NCI-H2107 treated with DMSO at 0.1 percent for 48 hours (cell line): ENCODE measurements at regions not wholly inside any gene's neighbourhood (a gene's known extent, or its start where the extent isn't known, plus 50 kb on each side); places are given as distances from the start of the nearest gene placed in this dataset.

Experiments used
- DNase-seq: peaks from one replicate; lab custom pipeline; 2025; ENCODE audit not compliant: unreplicated experiment; lab: John Stamatoyannopoulos, UW

DNA sequence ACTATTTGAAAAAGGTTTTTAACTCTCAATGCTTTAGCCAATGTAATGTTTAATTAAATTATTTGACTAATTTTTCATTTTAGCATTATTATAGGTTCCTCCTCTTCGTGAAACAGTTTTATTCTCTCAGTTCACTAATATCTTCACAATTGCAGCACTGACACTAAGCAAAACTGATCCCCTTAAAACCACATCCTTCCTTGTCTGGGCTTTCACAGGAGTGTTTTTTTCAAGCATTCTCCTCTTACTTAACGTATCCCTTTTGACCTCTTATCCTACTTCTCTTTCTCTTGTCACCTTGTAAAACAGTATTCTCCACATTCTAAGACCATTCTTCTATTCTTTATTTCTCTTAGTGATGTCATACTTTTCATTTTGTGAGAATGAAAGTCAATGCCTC is 112.8 kb downstream of the DSC3 start:
- no peak for DNase-seq

DNA sequence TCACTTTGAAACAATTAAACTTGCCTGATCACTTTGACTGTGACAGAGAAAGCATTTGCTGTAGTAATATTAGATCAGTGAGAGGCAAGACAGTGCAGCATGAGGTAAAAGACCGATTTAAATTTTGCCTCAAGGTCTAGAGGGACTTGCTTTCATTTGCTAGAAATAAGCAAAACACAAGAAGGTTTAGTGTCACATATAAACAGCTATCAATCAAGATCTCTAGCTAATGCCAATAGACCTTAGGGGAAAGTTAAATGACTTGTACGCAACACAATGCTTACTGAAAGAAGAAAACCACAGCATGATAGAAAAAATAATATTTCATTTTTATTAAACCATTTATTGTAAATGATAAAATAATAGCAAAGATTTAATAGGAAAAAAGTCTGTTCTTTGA is 113.5 kb downstream of the DSC3 start:
- no peak for DNase-seq

GRCh38 chr18:30927517-30928075 is 114.9 kb downstream of the DSC3 start:
- DNase-seq: no peak

DNA sequence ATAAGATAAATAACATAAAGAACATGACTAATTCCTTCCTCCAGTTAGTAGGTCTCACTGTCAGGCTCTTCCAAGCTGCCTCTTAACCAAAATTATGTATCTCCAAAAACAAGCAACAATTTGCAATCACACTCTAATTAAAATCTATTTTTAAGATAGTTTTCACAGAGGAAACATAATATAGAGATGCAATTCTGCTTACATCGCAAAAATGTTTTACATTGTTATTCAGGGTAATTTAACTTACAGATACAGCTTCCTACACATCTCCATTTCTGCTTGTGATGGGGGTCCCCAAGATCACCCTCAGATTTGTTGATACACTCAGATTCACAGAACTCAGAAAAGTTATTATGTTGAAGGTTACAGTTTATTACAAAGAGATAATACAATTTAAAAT is 115.5 kb downstream of the DSC3 start:
- DNase-seq: no peak

DNA sequence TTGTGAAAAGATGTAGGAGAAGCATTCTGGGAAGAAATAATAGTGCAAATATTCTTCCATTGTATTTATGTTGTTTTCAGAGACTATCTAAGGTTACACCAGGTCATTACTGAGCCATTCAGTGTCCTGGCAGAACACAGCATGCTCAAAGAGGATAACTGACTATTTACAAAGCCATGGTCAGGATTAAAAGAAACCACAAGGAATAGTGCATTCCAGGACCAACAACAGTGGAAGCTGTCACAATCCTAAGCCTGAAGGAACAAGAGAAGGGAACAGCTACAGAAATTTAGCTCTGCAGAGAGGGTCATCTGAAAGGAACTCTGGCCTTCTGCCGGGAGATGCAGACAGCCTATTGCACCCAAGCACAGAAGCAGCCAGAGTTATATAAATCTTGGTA is 116.7 kb downstream of the DSC3 start:
- DNase-seq: no peak

- DNase-seq: no peak
Measured at GRCh38 chr18:30920757-30921156, 121.8 kb downstream of the DSC3 start.

DNA sequence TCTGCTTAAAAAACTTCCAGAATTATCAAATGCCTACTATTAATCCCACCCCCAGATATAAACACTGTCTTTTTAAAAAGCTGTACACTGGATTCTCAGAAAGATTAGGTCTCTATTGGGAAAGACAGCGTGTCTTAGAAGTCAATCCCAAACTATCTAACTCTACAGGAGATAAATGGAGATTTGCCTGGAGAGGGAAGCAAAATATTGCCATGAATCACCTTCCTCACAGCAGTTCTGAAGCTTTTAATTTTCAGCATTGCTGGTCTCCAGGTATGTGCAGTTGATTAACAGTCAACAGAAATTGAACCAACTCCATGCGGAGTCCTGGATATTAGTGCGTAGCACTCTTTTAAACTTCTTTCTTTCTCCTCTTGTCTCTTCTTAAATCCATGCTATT is 122.2 kb downstream of the DSC3 start:
- no peak for DNase-seq

- DNase-seq: no peak
Measured at GRCh38 chr18:30917651-30918050, 124.9 kb downstream of the DSC3 start.

DNA sequence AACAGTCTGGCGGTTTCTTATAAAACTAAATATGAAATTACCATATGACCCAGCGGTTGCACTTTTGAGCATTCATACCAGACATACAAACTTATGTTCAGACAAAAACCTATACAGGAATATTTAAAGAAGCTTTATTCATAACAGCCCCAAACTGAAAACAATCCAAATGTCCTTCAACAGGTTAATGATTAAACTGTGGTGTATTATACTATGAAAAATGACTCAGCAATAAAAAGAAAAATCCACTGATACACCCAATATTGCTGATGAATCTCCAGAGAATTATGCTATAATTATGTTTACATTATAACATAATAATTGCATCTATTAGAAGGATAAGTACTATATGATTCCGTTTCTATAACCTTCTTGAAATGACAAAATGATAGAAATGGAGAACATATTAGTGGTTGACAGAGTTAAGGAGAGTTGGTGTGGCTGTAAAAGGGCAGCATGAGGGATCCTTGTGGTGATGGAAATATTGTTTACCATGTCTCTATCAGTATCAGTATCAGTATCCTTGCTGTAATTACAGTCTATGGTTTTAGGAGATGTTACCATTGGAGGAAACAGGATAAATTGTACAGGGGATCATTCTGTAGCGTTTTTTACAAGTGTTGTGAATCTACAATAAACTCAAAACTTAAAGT is 127.1 kb downstream of the DSC3 start:
- DNase-seq: no peak

GRCh38 chr18:30908381-30908780 is 134.2 kb downstream of the DSC3 start:
- DNase-seq: no peak

- DNase-seq: no peak
Measured at GRCh38 chr18:30903566-30903965, 139.0 kb downstream of the DSC3 start.

- DNase-seq: no peak
Measured at GRCh38 chr18:30889519-30890301, 152.8 kb downstream of the DSC3 start.

DNA sequence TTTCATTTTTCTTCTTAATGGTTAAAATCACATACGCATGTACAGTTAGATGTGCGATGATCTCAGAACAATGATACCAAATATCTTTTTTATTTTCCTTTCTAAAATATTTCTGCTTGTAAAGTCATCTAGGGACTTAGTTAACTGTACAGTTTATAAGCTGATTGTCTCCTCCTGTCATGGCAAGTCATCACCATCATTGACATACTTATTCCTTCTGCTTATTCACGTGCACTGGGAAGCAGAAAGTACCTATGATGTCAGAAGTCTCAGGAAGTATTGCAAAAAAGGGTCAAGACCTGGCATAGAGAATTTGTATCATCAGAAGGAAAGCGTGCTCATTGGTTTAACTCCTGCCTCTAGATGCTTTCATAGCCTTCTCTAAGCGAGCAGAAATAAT is 154.2 kb downstream of the DSC3 start:
- no peak for DNase-seq

DNA sequence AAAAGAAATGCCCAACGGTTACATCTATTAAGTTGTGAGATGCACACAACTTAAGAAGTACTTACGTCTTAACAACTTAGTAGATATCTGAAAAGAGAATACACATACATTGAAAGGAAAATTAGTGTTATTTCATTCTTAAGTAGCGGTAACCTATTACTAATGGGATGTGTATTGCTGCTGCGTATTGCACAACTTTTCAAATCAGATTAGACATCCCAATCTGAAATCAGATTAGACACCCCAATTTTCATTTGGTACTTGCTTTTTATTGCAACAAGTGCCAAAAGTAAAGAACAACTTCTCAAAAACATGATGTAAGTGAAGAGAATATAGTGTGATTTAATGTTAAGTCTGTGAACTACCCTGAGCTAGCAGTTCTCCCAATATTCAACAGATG is 155.5 kb downstream of the DSC3 start:
- DNase-seq: no peak

- DNase-seq: no peak
Measured at GRCh38 chr18:30870466-30870865, 172.1 kb downstream of the DSC3 start.

GRCh38 chr18:30862900-30863299 is 179.6 kb downstream of the DSC3 start:
- DNase-seq: no peak

DNA sequence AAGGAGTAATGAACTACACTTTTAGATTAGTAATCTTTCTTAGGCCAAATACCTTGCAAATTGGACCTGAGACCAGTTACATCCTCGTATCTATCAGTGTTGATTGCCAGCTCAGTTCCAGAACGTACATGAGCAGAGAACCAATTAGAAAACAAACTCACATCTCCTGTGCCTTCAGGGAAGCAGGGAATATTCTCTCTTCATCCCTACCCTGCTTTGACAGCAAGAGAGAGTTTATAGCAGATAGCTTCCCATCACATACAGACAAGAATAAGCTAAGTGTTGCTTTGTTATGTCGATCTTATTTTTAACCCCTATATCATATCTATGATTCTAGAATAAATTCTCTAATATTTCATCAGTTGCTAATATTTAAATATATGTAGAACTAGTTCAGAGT is 181.8 kb downstream of the DSC3 start:
- DNase-seq: no peak

- DNase-seq: no peak
Measured at GRCh38 chr18:30859036-30859435, 183.5 kb downstream of the DSC3 start.

- DNase-seq: no peak
Measured at GRCh38 chr18:30858560-30858959, 184.0 kb downstream of the DSC3 start.

- no peak for DNase-seq
Measured at GRCh38 chr18:30855762-30856161, 186.8 kb downstream of the DSC3 start.

DNA sequence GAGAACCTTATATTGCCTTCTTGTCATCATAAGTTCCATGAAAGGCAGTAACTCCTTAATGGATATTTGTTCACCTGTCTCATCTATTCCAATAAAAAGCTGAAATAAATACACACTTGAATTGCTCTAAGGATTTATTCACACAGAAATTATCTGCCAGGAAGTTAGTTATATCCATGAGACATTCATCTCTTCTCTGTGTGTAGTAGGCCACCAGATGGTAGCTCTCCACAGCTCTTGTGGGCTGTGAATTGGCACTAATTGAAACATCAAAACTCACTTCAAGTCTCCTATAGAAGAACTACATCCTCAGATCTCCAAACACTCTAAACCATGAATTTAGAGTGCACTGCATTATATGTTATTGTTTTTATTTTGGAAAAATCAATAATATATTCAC is 189.6 kb downstream of the DSC3 start:
- DNase-seq: no peak

DNA sequence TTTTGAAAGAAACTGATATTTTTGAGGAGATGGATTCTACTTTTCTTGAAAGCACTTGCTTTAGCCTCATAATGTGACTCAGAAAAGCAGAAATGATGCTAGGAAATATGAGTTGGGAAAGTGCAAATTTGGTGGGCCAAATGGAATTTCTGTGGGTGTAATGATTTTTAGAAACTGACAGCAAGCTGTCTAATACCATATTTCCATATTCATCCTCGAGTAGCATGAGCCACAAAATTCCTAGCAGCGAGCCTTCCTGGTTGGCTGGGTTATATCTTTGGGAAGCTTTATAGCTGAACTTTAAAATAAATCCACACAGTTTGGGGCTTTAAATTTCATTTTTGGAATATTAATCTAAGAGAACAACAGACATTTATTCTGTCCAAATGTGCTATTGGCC is 190.0 kb downstream of the DSC3 start:
- DNase-seq: no peak
